Liver (tissue), 7 donors: ENCODE measurements at regions not wholly inside any gene's neighbourhood (a gene's known extent, or its start where the extent isn't known, plus 50 kb on each side); places are given as distances from the start of the nearest gene placed in this dataset.
A peak's percentile ranks its signal among the peaks of the same experiment; 100 is the strongest.

Experiments used
- DNase-seq: peaks from one replicate; pipeline ENCODE4 v3.0.0-alpha.2; 2017; ENCODE audit warnings: low spot score
- H3K27ac ChIP-seq, 2 donors: one replicate each; pipeline ENCODE4 v1.7.0; 2013; ENCODE audit warnings: inconsistent platforms in 2 of 2, low read length in 2 of 2, control low read depth in 1 of 2, low read depth in 1 of 2, mild to moderate bottlenecking in 1 of 2
- H3K27me3 ChIP-seq, 4 donors: one replicate each; pipeline versions ENCODE4 v1.6.1 to v1.7.0; 2013; ENCODE audit warnings: low read length in 3 of 4, inconsistent platforms in 1 of 4, mild to moderate bottlenecking in 1 of 4, moderate library complexity in 1 of 4; ENCODE audit not compliant: control insufficient read depth in 4 of 4, insufficient read depth in 4 of 4
- H3K36me3 ChIP-seq, 4 donors: one replicate each; pipeline versions ENCODE4 v1.6.1 to v1.7.0; 2013; ENCODE audit warnings: low read length in 3 of 4, mild to moderate bottlenecking in 3 of 4, low read depth in 1 of 4, moderate library complexity in 1 of 4; ENCODE audit not compliant: control insufficient read depth in 4 of 4, insufficient read depth in 3 of 4
- H3K4me1 ChIP-seq, 4 donors: one replicate each; pipeline versions ENCODE4 v1.6.1 to v1.7.0; 2013; ENCODE audit warnings: low read length in 3 of 4, mild to moderate bottlenecking in 3 of 4, moderate library complexity in 1 of 4; ENCODE audit not compliant: control insufficient read depth in 4 of 4, insufficient read depth in 4 of 4
- H3K4me3 ChIP-seq, 3 donors: one replicate each; pipeline versions ENCODE4 v1.6.1 to v1.7.0; 2013; ENCODE audit warnings: low read length in 3 of 3, control low read depth in 1 of 3, low read depth in 1 of 3, mild to moderate bottlenecking in 1 of 3
- H3K9ac ChIP-seq, 2 donors: one replicate each; pipeline ENCODE4 v1.7.0; 2013; ENCODE audit warnings: low read length in 2 of 2, mild to moderate bottlenecking in 2 of 2, moderate library complexity in 2 of 2, control low read depth in 1 of 2, low read depth in 1 of 2
- H3K9me3 ChIP-seq, 4 donors: one replicate each; pipeline versions ENCODE4 v1.6.1 to v1.7.0; 2013; ENCODE audit warnings: low read length in 3 of 4; ENCODE audit not compliant: control insufficient read depth in 4 of 4
- EGR1 ChIP-seq, 2 donors: IDR thresholded peaks; 2 replicates each; pipeline ENCODE4 v1.6.1; 2016 to 2018; ENCODE audit warnings: antibody characterized with exemption in 2 of 2, low read depth in 2 of 2
- FOXA2 ChIP-seq: IDR thresholded peaks from 2 replicates; pipeline ENCODE4 v1.6.1; 2016; ENCODE audit warnings: antibody characterized with exemption
- GABPA ChIP-seq, 2 donors: IDR thresholded peaks in 1 of 2; conservative IDR thresholded peaks in 1 of 2; 2 replicates each; pipeline ENCODE4 v1.6.1; 2016; ENCODE audit warnings: antibody characterized with exemption in 2 of 2, mild to moderate bottlenecking in 1 of 2, moderate library complexity in 1 of 2
- HNF4A ChIP-seq, 2 donors: conservative IDR thresholded peaks; 2 replicates each; pipeline ENCODE4 v1.6.1; 2016; ENCODE audit warnings: antibody characterized with exemption in 2 of 2, mild to moderate bottlenecking in 2 of 2
- JUND ChIP-seq, 2 donors: IDR thresholded peaks; 2 replicates each; pipeline ENCODE4 v1.6.1; 2016; ENCODE audit warnings: antibody characterized with exemption in 2 of 2
- NR2F2 ChIP-seq: IDR thresholded peaks from 2 replicates; pipeline ENCODE4 v1.6.1; 2016; ENCODE audit warnings: antibody characterized with exemption
- RAD21 ChIP-seq, 2 donors: IDR thresholded peaks; 2 replicates each; pipeline ENCODE4 v1.6.1; 2016; ENCODE audit warnings: antibody characterized with exemption in 2 of 2, mild to moderate bottlenecking in 2 of 2
- RXRA ChIP-seq, 2 donors: IDR thresholded peaks; 2 replicates each; pipeline ENCODE4 v1.6.1; 2017 to 2018; ENCODE audit warnings: antibody characterized with exemption in 2 of 2, mild to moderate bottlenecking in 1 of 2
- SP1 ChIP-seq: IDR thresholded peaks from 2 replicates; pipeline ENCODE4 v1.6.1; 2018; ENCODE audit warnings: antibody characterized with exemption, mild to moderate bottlenecking
- TAF1 ChIP-seq: conservative IDR thresholded peaks from 2 replicates; pipeline ENCODE4 v1.6.1; 2016; ENCODE audit warnings: antibody characterized with exemption, mild to moderate bottlenecking
- WGBS: extraction: QIAGEN DNeasy Blood & Tissue Kit; methylation state at CpG from one replicate; pipeline ENCODE4 v1.1.7; 2013; 5-methylcytosine and 5-hydroxymethylcytosine counted together
- TF ChIP-seq, protein P1 (sequence below): IDR thresholded peaks from 2 replicates; pipeline ENCODE4 v1.6.1; 2016; ENCODE audit warnings: antibody characterized with exemption
- TF ChIP-seq, protein P2 (sequence below): IDR thresholded peaks from 2 replicates; pipeline ENCODE4 v1.6.1; 2016; ENCODE audit warnings: antibody characterized with exemption
- TF ChIP-seq, protein P3 (sequence below): IDR thresholded peaks from 2 replicates; pipeline ENCODE4 v1.6.1; 2016; ENCODE audit warnings: antibody characterized with exemption, mild to moderate bottlenecking
- TF ChIP-seq, protein P4 (sequence below): IDR thresholded peaks from 2 replicates; pipeline ENCODE4 v1.6.1; 2016; ENCODE audit warnings: antibody characterized with exemption
- donor health status: healthy.
- donor health status: healthy.
- donor health status: healthy.
- donor health status: healthy.

DNA sequence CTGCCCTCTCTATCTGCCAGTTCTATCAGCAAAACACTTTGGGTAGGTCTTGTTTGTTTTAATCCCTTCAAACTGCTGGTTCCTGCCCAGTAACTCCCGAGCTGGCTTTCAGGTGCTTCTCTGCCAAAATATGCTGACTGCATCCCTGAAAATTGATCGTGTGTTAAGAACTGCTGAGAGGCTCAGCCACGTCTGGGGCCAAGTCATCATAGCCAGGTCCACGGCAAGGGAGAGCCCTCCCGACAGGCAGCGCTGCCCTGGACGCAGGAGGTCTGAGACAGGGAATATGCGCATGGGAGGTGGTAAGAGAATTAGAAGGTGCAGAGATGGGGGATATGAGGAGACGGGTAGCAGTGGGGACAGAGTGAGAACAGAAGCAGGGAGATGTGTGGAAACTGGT lies 179.7 kb upstream of the TOPAZ1 start:
- no peak overlapping the region for H3K4me3 ChIP-seq
- H3K36me3 ChIP-seq = no peaks in the 10 kb centered on the region
- peaks cover 0 to 4% (median 0%) of the 10 kb centered on the region in 4 donors for H3K4me1 ChIP-seq
- peaks cover 0 to 9% (median 2%) of the 10 kb centered on the region in 4 donors for H3K27me3 ChIP-seq
- WGBS = 49% methylated on average over 9 of the region's 9 CpGs
- H3K27ac ChIP-seq = no peak overlapping the region
- DNase-seq = no peak
- no peak overlapping the region for H3K9ac ChIP-seq
- TF ChIP-seq, protein P1, sequence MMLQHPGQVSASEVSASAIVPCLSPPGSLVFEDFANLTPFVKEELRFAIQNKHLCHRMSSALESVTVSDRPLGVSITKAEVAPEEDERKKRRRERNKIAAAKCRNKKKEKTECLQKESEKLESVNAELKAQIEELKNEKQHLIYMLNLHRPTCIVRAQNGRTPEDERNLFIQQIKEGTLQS = no peak
- TF ChIP-seq, protein P2, sequence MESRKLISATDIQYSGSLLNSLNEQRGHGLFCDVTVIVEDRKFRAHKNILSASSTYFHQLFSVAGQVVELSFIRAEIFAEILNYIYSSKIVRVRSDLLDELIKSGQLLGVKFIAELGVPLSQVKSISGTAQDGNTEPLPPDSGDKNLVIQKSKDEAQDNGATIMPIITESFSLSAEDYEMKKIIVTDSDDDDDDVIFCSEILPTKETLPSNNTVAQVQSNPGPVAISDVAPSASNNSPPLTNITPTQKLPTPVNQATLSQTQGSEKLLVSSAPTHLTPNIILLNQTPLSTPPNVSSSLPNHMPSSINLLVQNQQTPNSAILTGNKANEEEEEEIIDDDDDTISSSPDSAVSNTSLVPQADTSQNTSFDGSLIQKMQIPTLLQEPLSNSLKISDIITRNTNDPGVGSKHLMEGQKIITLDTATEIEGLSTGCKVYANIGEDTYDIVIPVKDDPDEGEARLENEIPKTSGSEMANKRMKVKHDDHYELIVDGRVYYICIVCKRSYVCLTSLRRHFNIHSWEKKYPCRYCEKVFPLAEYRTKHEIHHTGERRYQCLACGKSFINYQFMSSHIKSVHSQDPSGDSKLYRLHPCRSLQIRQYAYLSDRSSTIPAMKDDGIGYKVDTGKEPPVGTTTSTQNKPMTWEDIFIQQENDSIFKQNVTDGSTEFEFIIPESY = no peak
- TF ChIP-seq TAF1 (no peak), RXRA (IDR thresholded peaks at IDR 0.05) (no peak), EGR1 (IDR thresholded peaks at IDR 0.05; ENCODE audit: low read depth in 2 of 2) (no peak), GABPA (IDR thresholded peaks at IDR 0.05 in 1 of 2, conservative IDR thresholded peaks at IDR 0.05 in 1 of 2) (no peak), HNF4A (conservative IDR thresholded peaks at IDR 0.05) (no peak), NR2F2 (no peak), JUND (IDR thresholded peaks at IDR 0.05) (no peak), RAD21 (IDR thresholded peaks at IDR 0.05) (no peak), FOXA2 (no peak), SP1 (no peak)
- TF ChIP-seq, protein P3, sequence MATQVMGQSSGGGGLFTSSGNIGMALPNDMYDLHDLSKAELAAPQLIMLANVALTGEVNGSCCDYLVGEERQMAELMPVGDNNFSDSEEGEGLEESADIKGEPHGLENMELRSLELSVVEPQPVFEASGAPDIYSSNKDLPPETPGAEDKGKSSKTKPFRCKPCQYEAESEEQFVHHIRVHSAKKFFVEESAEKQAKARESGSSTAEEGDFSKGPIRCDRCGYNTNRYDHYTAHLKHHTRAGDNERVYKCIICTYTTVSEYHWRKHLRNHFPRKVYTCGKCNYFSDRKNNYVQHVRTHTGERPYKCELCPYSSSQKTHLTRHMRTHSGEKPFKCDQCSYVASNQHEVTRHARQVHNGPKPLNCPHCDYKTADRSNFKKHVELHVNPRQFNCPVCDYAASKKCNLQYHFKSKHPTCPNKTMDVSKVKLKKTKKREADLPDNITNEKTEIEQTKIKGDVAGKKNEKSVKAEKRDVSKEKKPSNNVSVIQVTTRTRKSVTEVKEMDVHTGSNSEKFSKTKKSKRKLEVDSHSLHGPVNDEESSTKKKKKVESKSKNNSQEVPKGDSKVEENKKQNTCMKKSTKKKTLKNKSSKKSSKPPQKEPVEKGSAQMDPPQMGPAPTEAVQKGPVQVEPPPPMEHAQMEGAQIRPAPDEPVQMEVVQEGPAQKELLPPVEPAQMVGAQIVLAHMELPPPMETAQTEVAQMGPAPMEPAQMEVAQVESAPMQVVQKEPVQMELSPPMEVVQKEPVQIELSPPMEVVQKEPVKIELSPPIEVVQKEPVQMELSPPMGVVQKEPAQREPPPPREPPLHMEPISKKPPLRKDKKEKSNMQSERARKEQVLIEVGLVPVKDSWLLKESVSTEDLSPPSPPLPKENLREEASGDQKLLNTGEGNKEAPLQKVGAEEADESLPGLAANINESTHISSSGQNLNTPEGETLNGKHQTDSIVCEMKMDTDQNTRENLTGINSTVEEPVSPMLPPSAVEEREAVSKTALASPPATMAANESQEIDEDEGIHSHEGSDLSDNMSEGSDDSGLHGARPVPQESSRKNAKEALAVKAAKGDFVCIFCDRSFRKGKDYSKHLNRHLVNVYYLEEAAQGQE = no peak
- H3K9me3 ChIP-seq = no peaks in the 10 kb centered on the region

DNA sequence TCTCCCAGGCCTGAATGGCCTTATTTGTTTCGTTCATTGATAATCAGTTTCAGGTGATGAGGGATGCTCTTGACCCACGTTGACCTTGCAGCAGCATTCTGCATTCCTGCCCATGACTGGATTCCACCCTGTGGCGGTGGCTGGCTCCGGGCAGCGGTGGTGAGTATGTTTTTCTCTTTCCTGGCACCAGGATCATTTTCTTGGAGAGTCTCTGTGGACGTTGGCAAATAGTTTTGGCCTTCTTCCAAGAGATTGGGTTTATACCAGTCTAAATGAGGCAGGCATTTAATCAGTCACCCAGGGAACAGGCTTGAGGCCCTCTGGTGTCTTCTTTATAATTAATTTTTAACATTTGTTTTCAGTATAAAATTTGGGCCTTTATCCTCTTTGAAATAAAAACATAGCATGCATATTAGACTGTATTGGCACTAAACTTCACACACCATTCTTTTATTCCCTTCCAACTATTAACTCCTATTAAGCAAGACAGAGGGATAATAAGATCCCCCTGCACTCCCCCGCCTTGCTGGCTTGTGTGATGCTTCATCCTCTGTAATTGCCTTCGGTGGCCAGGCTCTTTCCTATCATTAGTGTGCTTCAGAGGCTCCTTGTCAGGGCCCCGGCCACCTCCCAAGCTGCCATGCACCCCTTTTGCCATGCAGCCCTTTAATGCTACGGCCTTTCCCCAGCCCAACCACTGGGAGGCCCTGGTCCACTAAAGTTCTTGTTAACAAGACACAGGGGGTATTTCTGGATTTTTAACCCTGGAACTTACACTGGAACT lies 176.2 kb upstream of the TOPAZ1 start:
- Histone ChIP-seq H3K9ac (no peak overlapping the region), H3K36me3 (no peaks in the 10 kb centered on the region), H3K27me3 (peaks cover 0 to 8% (median 2%) of the 10 kb centered on the region in 4 donors), H3K27ac (no peak overlapping the region), H3K4me3 (no peak overlapping the region), H3K9me3 (no peaks in the 10 kb centered on the region), H3K4me1 (peaks cover 0 to 4% (median 0%) of the 10 kb centered on the region in 4 donors)
- 48% methylated on average over 10 of the region's 10 CpGs for WGBS
- TF ChIP-seq NR2F2 = no peak
- TF ChIP-seq EGR1 (IDR thresholded peaks at IDR 0.05; ENCODE audit: low read depth in 2 of 2) = no peak
- TF ChIP-seq TAF1 = no peak
- peak; percentile 10 to 31 for TF ChIP-seq RAD21 (IDR thresholded peaks at IDR 0.05)
- peak in 1 of 2 donors; percentile 7 for TF ChIP-seq RXRA (IDR thresholded peaks at IDR 0.05)
- TF ChIP-seq SP1 = no peak
- TF ChIP-seq, protein P1 = no peak
- no peak for TF ChIP-seq GABPA (IDR thresholded peaks at IDR 0.05 in 1 of 2, conservative IDR thresholded peaks at IDR 0.05 in 1 of 2)
- TF ChIP-seq, protein P4, sequence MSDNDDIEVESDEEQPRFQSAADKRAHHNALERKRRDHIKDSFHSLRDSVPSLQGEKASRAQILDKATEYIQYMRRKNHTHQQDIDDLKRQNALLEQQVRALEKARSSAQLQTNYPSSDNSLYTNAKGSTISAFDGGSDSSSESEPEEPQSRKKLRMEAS = no peak
- DNase-seq = no peak
